GM23338 (cell line): ENCODE measurements at regions not wholly inside any gene's neighbourhood (a gene's known extent, or its start where the extent isn't known, plus 50 kb on each side); places are given as distances from the start of the nearest gene placed in this dataset.

ENCODE experiments used
- ATAC-seq: fragments of 200-7000 bp; cut with Tn5 transposase; 3 replicates; pipeline ENCODE4 v1.9.1; 2020
- DNase-seq: peaks from one replicate; pipeline ENCODE4 v3.0.0-alpha.2; 2015; ENCODE audit warnings: low spot score
- H2AFZ ChIP-seq: fragments of 200-600 bp; sonication (generic); 2 replicates; pipeline ENCODE4 v1.8.0; 2016; ENCODE audit warnings: antibody characterized with exemption, mild to moderate bottlenecking, moderate library complexity
- H3F3A ChIP-seq: fragments of 200-600 bp; sonication (generic); replicated peaks from 2 replicates; pipeline ENCODE4 v1.8.0; 2017; ENCODE audit warnings: antibody characterized with exemption, mixed run types, low read depth
- H3K27ac ChIP-seq: fragments of 200-600 bp; sonication (generic); 2 replicates; pipeline ENCODE4 v1.6.1; 2016; ENCODE audit warnings: low read depth
- H3K27me3 ChIP-seq: fragments of 200-600 bp; sonication (generic); 2 replicates; pipeline ENCODE4 v1.8.0; 2016; ENCODE audit warnings: mild to moderate bottlenecking, mixed run types, moderate library complexity; ENCODE audit not compliant: insufficient read depth
- H3K36me3 ChIP-seq: fragments of 200-600 bp; sonication (generic); 2 replicates; pipeline ENCODE4 v1.8.0; 2016; ENCODE audit warnings: mild to moderate bottlenecking; ENCODE audit not compliant: insufficient read depth
- H3K4me1 ChIP-seq: fragments of 200-600 bp; sonication (generic); 2 replicates; pipeline ENCODE4 v1.8.0; 2016; ENCODE audit warnings: mild to moderate bottlenecking, moderate library complexity; ENCODE audit not compliant: insufficient read depth
- H3K4me2 ChIP-seq: fragments of 200-600 bp; sonication (generic); 2 replicates; pipeline ENCODE4 v1.7.1; 2017; ENCODE audit warnings: mixed run types
- H3K4me3 ChIP-seq: fragments of 200-600 bp; sonication (generic); 2 replicates; pipeline ENCODE4 v1.6.1; 2016; ENCODE audit warnings: mixed run types
- H3K79me2 ChIP-seq: fragments of 200-600 bp; sonication (generic); replicated peaks from 2 replicates; pipeline ENCODE4 v1.8.0; 2017; ENCODE audit warnings: mild to moderate bottlenecking; ENCODE audit not compliant: insufficient read depth
- H3K9me2 ChIP-seq: fragments of 200-600 bp; sonication (generic); 2 replicates; pipeline ENCODE4 v1.8.0; 2017; ENCODE audit not compliant: insufficient read depth
- H4K20me1 ChIP-seq: fragments of 200-600 bp; sonication (generic); replicated peaks from 2 replicates; pipeline ENCODE4 v1.8.0; 2017; ENCODE audit warnings: mild to moderate bottlenecking; ENCODE audit not compliant: insufficient read depth
- H3K27ac Mint-ChIP-seq: 2 replicates; pipeline ENCODE4 v1.8.0; 2020; ENCODE audit warnings: inconsistent platforms, mild to moderate bottlenecking, moderate library complexity, mixed read lengths
- H3K27me3 Mint-ChIP-seq: 3 replicates; pipeline ENCODE4 v1.8.0; 2022; ENCODE audit warnings: low read depth, mild to moderate bottlenecking, moderate library complexity, mixed read lengths, inconsistent platforms; ENCODE audit not compliant: insufficient read depth, poor library complexity
- H3K36me3 Mint-ChIP-seq: 3 replicates; pipeline ENCODE4 v1.8.0; 2021; ENCODE audit warnings: low read depth, mild to moderate bottlenecking, inconsistent platforms, moderate library complexity, mixed read lengths
- H3K4me1 Mint-ChIP-seq: 3 replicates; pipeline ENCODE4 v1.8.0; 2020; ENCODE audit warnings: mild to moderate bottlenecking, inconsistent platforms, mixed read lengths
- H3K4me3 Mint-ChIP-seq: 3 replicates; pipeline ENCODE4 v1.8.0; 2021; ENCODE audit warnings: moderate library complexity, mild to moderate bottlenecking, inconsistent platforms, mixed read lengths
- H3K9me3 Mint-ChIP-seq: 3 replicates; pipeline ENCODE4 v1.8.0; 2020; ENCODE audit warnings: moderate library complexity, mild to moderate bottlenecking, inconsistent platforms, mixed read lengths
- CREB1 ChIP-seq: fragments of 250-450 bp; sonication (Bioruptor Pico); IDR thresholded peaks from 2 replicates; pipeline ENCODE4 v1.5.0; 2020; ENCODE audit warnings: low read depth, mild to moderate bottlenecking, moderate library complexity
- EZH2phosphoT487 ChIP-seq: fragments of 200-600 bp; sonication (generic); IDR thresholded peaks from one replicate; pipeline ENCODE4 v1.8.1; 2018; ENCODE audit warnings: antibody characterized with exemption; ENCODE audit not compliant: unreplicated experiment
- JUNB ChIP-seq: IDR thresholded peaks from one replicate; pipeline ENCODE4 v1.6.1; 2016; ENCODE audit warnings: antibody characterized with exemption; ENCODE audit not compliant: unreplicated experiment
- STAT1 ChIP-seq: IDR thresholded peaks from one replicate; pipeline ENCODE4 v1.6.1; 2016; ENCODE audit warnings: antibody characterized with exemption; ENCODE audit not compliant: unreplicated experiment
- ZNF114 ChIP-seq: fragments of 250-450 bp; sonication (Bioruptor Pico); IDR thresholded peaks from 2 replicates; pipeline ENCODE4 v1.5.0; 2020; ENCODE audit warnings: mild to moderate bottlenecking, moderate library complexity
- ZNF331 ChIP-seq: fragments of 250-450 bp; sonication (Bioruptor Pico); IDR thresholded peaks from 2 replicates; pipeline ENCODE4 v1.5.0; 2020; ENCODE audit warnings: low read depth, mild to moderate bottlenecking, moderate library complexity
- TF ChIP-seq, protein P1 (sequence below): IDR thresholded peaks from one replicate; pipeline ENCODE4 v1.6.1; 2018; ENCODE audit warnings: antibody characterized with exemption; ENCODE audit not compliant: unreplicated experiment
- TF ChIP-seq, protein P2 (sequence below): IDR thresholded peaks from 2 replicates; pipeline ENCODE4 v1.6.1; 2016; ENCODE audit warnings: antibody characterized with exemption
- TF ChIP-seq, protein P3 (sequence below), 2 experiments: fragments of 200-600 bp in 1 of 2; sonication (generic) in 1 of 2; conservative IDR thresholded peaks; 2 replicates each; pipeline versions ENCODE4 v1.5.1 to v1.6.1; 2016 to 2017; ENCODE audit warnings: antibody characterized with exemption in 2 of 2, low read depth in 2 of 2, mild to moderate bottlenecking in 2 of 2, moderate library complexity in 1 of 2

DNA sequence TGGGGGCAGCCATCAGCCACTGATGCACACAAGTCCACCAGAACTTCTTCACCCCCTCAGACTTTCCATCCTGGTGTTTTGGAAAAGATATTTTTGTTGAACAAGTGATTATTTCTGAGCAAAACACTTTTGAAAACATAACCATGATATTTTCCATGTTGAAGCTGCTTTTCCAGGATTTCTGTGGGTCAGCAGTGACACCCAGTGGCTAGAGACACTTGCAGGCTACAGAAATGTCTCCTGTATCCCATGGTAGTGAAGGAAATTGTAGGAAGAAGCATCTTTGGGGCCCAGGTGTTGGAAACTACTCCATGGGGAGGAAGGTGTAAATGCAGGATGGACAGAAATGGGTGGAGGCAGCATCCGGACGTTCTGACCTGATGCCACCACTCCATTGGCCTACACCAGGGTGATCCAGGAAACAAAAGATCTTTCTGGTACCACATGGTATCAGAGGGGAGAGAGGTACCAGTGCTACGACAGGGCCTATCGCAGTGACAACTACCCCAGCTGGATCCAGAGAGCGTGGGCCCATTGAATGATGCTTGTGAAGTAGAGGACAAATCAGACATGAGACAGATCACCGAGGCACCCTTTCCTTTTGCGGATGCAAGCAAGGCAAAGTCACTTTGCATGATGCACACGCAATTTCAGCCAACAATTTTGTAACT is 111.7 kb upstream of the COBL start:
- peak; percentile 61 for DNase-seq

DNA sequence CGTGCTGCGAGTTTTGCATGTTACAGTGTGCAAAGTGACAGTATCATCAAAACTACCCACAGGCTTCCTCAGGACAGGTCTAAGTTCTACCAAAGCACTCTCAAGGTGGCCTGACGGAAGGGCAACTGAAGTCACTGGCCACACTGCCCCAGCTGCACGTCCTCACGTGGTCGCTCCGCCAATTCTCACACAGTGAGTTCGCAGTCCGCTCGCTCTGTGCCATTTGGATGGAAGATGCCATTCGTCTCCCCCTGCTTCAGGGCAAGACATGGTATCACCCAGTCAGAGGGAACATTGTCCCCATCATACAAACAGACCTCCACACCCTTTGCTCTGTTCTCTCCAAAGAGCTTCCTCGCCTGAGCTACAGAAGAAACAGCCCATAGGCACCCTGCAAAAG is 109.6 kb upstream of the COBL start:
- H2AFZ ChIP-seq: peak overlapping the region; percentile 61; the same call in 1 of the 2 replicates
- H3K4me2 ChIP-seq: no peak overlapping the region
- no peak; the same call in 2 of the 3 replicates for ATAC-seq
- H3K4me3 ChIP-seq: no peak overlapping the region
- no peaks in the 10 kb centered on the region for H3K27me3 ChIP-seq
- H3K4me1 Mint-ChIP-seq: no peaks in the 10 kb centered on the region
- H3F3A ChIP-seq: no peaks in the 10 kb centered on the region
- H3K4me1 ChIP-seq: no peaks in the 10 kb centered on the region
- H3K79me2 ChIP-seq: no peaks in the 10 kb centered on the region
- H3K27ac ChIP-seq: no peak overlapping the region
- H3K9me3 Mint-ChIP-seq: no peaks in the 10 kb centered on the region
- H3K27me3 Mint-ChIP-seq: no peaks in the 10 kb centered on the region
- H3K27ac Mint-ChIP-seq: no peak overlapping the region
- DNase-seq: peak; percentile 17
- no peaks in the 10 kb centered on the region for H3K36me3 ChIP-seq
- H3K9me2 ChIP-seq: no peaks in the 10 kb centered on the region
- H3K4me3 Mint-ChIP-seq: no peak overlapping the region
- no peaks in the 10 kb centered on the region for H3K36me3 Mint-ChIP-seq
- H4K20me1 ChIP-seq: no peaks in the 10 kb centered on the region
- TF ChIP-seq CREB1 (CRISPR knock-in tag): no peak
- TF ChIP-seq, protein P1, sequence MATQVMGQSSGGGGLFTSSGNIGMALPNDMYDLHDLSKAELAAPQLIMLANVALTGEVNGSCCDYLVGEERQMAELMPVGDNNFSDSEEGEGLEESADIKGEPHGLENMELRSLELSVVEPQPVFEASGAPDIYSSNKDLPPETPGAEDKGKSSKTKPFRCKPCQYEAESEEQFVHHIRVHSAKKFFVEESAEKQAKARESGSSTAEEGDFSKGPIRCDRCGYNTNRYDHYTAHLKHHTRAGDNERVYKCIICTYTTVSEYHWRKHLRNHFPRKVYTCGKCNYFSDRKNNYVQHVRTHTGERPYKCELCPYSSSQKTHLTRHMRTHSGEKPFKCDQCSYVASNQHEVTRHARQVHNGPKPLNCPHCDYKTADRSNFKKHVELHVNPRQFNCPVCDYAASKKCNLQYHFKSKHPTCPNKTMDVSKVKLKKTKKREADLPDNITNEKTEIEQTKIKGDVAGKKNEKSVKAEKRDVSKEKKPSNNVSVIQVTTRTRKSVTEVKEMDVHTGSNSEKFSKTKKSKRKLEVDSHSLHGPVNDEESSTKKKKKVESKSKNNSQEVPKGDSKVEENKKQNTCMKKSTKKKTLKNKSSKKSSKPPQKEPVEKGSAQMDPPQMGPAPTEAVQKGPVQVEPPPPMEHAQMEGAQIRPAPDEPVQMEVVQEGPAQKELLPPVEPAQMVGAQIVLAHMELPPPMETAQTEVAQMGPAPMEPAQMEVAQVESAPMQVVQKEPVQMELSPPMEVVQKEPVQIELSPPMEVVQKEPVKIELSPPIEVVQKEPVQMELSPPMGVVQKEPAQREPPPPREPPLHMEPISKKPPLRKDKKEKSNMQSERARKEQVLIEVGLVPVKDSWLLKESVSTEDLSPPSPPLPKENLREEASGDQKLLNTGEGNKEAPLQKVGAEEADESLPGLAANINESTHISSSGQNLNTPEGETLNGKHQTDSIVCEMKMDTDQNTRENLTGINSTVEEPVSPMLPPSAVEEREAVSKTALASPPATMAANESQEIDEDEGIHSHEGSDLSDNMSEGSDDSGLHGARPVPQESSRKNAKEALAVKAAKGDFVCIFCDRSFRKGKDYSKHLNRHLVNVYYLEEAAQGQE: no peak
- no peak for TF ChIP-seq ZNF114 (CRISPR knock-in tag)
- TF ChIP-seq EZH2phosphoT487: no peak
- no peak for TF ChIP-seq STAT1
- no peak for TF ChIP-seq ZNF331 (CRISPR knock-in tag)
- TF ChIP-seq, protein P2, sequence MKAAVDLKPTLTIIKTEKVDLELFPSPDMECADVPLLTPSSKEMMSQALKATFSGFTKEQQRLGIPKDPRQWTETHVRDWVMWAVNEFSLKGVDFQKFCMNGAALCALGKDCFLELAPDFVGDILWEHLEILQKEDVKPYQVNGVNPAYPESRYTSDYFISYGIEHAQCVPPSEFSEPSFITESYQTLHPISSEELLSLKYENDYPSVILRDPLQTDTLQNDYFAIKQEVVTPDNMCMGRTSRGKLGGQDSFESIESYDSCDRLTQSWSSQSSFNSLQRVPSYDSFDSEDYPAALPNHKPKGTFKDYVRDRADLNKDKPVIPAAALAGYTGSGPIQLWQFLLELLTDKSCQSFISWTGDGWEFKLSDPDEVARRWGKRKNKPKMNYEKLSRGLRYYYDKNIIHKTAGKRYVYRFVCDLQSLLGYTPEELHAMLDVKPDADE: no peak

More for the DNA sequence above, 111.7 kb upstream of the COBL start:
- no peak for TF ChIP-seq JUNB
- TF ChIP-seq, protein P3, sequence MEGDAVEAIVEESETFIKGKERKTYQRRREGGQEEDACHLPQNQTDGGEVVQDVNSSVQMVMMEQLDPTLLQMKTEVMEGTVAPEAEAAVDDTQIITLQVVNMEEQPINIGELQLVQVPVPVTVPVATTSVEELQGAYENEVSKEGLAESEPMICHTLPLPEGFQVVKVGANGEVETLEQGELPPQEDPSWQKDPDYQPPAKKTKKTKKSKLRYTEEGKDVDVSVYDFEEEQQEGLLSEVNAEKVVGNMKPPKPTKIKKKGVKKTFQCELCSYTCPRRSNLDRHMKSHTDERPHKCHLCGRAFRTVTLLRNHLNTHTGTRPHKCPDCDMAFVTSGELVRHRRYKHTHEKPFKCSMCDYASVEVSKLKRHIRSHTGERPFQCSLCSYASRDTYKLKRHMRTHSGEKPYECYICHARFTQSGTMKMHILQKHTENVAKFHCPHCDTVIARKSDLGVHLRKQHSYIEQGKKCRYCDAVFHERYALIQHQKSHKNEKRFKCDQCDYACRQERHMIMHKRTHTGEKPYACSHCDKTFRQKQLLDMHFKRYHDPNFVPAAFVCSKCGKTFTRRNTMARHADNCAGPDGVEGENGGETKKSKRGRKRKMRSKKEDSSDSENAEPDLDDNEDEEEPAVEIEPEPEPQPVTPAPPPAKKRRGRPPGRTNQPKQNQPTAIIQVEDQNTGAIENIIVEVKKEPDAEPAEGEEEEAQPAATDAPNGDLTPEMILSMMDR (conservative IDR thresholded peaks at IDR 0.05; ENCODE audit: low read depth in 2 of 2): peak; percentile 88 to 91
- no peaks in the 10 kb centered on the region for H3K36me3 ChIP-seq
- peak; percentile 53 for ATAC-seq
- H2AFZ ChIP-seq: no peak overlapping the region
- Mint-ChIP-seq H3K4me1 (no peaks in the 10 kb centered on the region), H3K36me3 (no peaks in the 10 kb centered on the region), H3K27ac (no peak overlapping the region), H3K9me3 (no peaks in the 10 kb centered on the region), H3K4me3 (no peak overlapping the region), H3K27me3 (no peaks in the 10 kb centered on the region)
- H4K20me1 ChIP-seq: no peaks in the 10 kb centered on the region
- no peak overlapping the region for H3K4me2 ChIP-seq
- H3F3A ChIP-seq: no peaks in the 10 kb centered on the region
- H3K4me3 ChIP-seq: no peak overlapping the region
- no peaks in the 10 kb centered on the region for H3K79me2 ChIP-seq
- no peak overlapping the region for H3K27ac ChIP-seq
- H3K9me2 ChIP-seq: no peaks in the 10 kb centered on the region
- H3K4me1 ChIP-seq: no peaks in the 10 kb centered on the region
- no peaks in the 10 kb centered on the region for H3K27me3 ChIP-seq
